Inflammatory macrophage treated with lipopolysaccharide for 1 hour (primary cell): ENCODE measurements at regions not wholly inside any gene's neighbourhood (a gene's known extent, or its start where the extent isn't known, plus 50 kb on each side); places are given as distances from the start of the nearest gene placed in this dataset.
"Not testable (repeated sequence)": the region's sequence is repeated elsewhere in the genome, so short reads cannot be mapped to it uniquely, and the experiment has no call there.

Experiments
- DNase-seq, 2 donors: peaks; one replicate each; pipeline ENCODE4 v3.0.0-alpha.2; 2020 to 2022

GRCh38 chr5:66425842-66426241 is 170.4 kb upstream of the MAST4 start:
- DNase-seq, result no peak

- no peak for DNase-seq
Observed at GRCh38 chr5:66426259-66427138, 169.7 kb upstream of the MAST4 start.

GRCh38 chr5:66427139-66427442 is 169.1 kb upstream of the MAST4 start:
- DNase-seq, result no peak

- DNase-seq, result peak in 1 of 2 donors; percentile 20
Observed at GRCh38 chr5:66436721-66437120, 159.5 kb upstream of the MAST4 start.

- peak; percentile 12 to 48 for DNase-seq
Observed at GRCh38 chr5:66438087-66438486, 158.1 kb upstream of the MAST4 start.

GRCh38 chr5:66438696-66439095 is 157.5 kb upstream of the MAST4 start:
- peak; percentile 67 to 90 for DNase-seq

- peak; percentile 85 to 98 for DNase-seq
Observed at GRCh38 chr5:66440202-66440680, 156.0 kb upstream of the MAST4 start.

GRCh38 chr5:66441351-66441750 is 154.8 kb upstream of the MAST4 start:
- no peak for DNase-seq

GRCh38 chr5:66442951-66443445 is 153.2 kb upstream of the MAST4 start:
- peak; percentile 35 to 45 for DNase-seq

GRCh38 chr5:66443462-66444130 is 152.6 kb upstream of the MAST4 start:
- DNase-seq, result no peak

GRCh38 chr5:66448070-66448469 is 148.1 kb upstream of the MAST4 start:
- DNase-seq, result not testable (repeated sequence)

- DNase-seq, result no peak
Observed at GRCh38 chr5:66450237-66450636, 146.0 kb upstream of the MAST4 start.

- no peak for DNase-seq
Observed at GRCh38 chr5:66450988-66451387, 145.2 kb upstream of the MAST4 start.

- no peak for DNase-seq
Observed at GRCh38 chr5:66452109-66452508, 144.1 kb upstream of the MAST4 start.

- DNase-seq, result no peak
Observed at GRCh38 chr5:66454186-66455078, 141.8 kb upstream of the MAST4 start.

- DNase-seq, result no peak
Observed at GRCh38 chr5:66459728-66460127, 136.5 kb upstream of the MAST4 start.

GRCh38 chr5:66467564-66467963 is 128.6 kb upstream of the MAST4 start:
- DNase-seq, result no peak

- DNase-seq, result no peak
Observed at GRCh38 chr5:66469684-66470083, 126.5 kb upstream of the MAST4 start.

GRCh38 chr5:66472010-66472409 is 124.2 kb upstream of the MAST4 start:
- DNase-seq, result no peak

- DNase-seq, result no peak
Observed at GRCh38 chr5:66475731-66476130, 120.5 kb upstream of the MAST4 start.

- no peak for DNase-seq
Observed at GRCh38 chr5:66477596-66477995, 118.6 kb upstream of the MAST4 start.

GRCh38 chr5:66494437-66494836 is 101.8 kb upstream of the MAST4 start:
- no peak for DNase-seq

- DNase-seq, result peak; percentile 17 to 35
Observed at GRCh38 chr5:66498791-66499207, 97.4 kb upstream of the MAST4 start.
